OCI-LY3 (cell line): ENCODE measurements at regions not wholly inside any gene's neighbourhood (a gene's known extent, or its start where the extent isn't known, plus 50 kb on each side); places are given as distances from the start of the nearest gene placed in this dataset.

Experiments
- H2AFZ ChIP-seq: fragments of 200-600, 300-600 bp; shearing (Covaris generic); 2 replicates; pipeline ENCODE4 v1.6.0; 2014; ENCODE audit warnings: antibody characterized with exemption, low read depth, low read length
- H3K27ac ChIP-seq: fragments of 200-600, 300-600 bp; sonication (generic); 2 replicates; pipeline ENCODE4 v1.5.1; 2014; ENCODE audit warnings: mild to moderate bottlenecking, low read length, moderate library complexity, mixed read lengths
- H3K27me3 ChIP-seq: fragments of 200-600, 300-600 bp; sonication (generic); 2 replicates; pipeline ENCODE4 v1.6.1; 2014; ENCODE audit warnings: low read depth, low read length, mixed read lengths
- H3K36me3 ChIP-seq: fragments of 200-600, 300-600 bp; sonication (generic); replicated peaks from 2 replicates; pipeline ENCODE3; 2014; ENCODE audit warnings: low read depth, low read length, mixed read lengths
- H3K4me1 ChIP-seq: fragments of 300-600, 200-600 bp; sonication (generic); 2 replicates; pipeline ENCODE4 v1.6.1; 2014; ENCODE audit warnings: low read length, mixed read lengths
- H3K4me2 ChIP-seq: fragments of 200-600, 300-600 bp; sonication (generic); 2 replicates; pipeline ENCODE4 v1.6.1; 2014; ENCODE audit warnings: low read length, mixed read lengths
- H3K4me3 ChIP-seq: fragments of 300-600, 200-600 bp; sonication (generic); 2 replicates; pipeline ENCODE4 v1.5.1; 2014; ENCODE audit warnings: antibody characterized with exemption, mild to moderate bottlenecking, low read length, moderate library complexity
- H3K79me2 ChIP-seq: fragments of 300-600, 200-600 bp; shearing (Covaris generic); 2 replicates; pipeline ENCODE4 v1.6.1; 2014; ENCODE audit warnings: mild to moderate bottlenecking, low read length, mixed read lengths
- H3K9ac ChIP-seq: fragments of 300-600, 200-600 bp; shearing (Covaris generic); 2 replicates; pipeline ENCODE4 v1.6.0; 2014; ENCODE audit warnings: mild to moderate bottlenecking, low read length, moderate library complexity
- H3K9me3 ChIP-seq: fragments of 200-600, 300-600 bp; shearing (Covaris generic); 2 replicates; pipeline ENCODE4 v1.6.1; 2014; ENCODE audit warnings: low read length, mixed read lengths; ENCODE audit not compliant: insufficient read depth
- H4K20me1 ChIP-seq: fragments of 200-600, 300-600 bp; sonication (generic); 2 replicates; pipeline ENCODE4 v1.6.1; 2016; ENCODE audit warnings: low read length, mixed read lengths; ENCODE audit not compliant: insufficient read depth
- EZH2phosphoT487 ChIP-seq: fragments of 200-600 bp; shearing (Covaris generic); IDR thresholded peaks from 2 replicates; pipeline ENCODE4 v1.6.1; 2018; ENCODE audit warnings: antibody characterized with exemption, mixed run types, low read depth
- TF ChIP-seq, protein P1 (sequence below): fragments of 200-600, 300-600 bp; sonication (generic); IDR thresholded peaks from 2 replicates; pipeline ENCODE4 v1.5.1; 2014; ENCODE audit warnings: antibody characterized with exemption, low read length, low read depth

DNA sequence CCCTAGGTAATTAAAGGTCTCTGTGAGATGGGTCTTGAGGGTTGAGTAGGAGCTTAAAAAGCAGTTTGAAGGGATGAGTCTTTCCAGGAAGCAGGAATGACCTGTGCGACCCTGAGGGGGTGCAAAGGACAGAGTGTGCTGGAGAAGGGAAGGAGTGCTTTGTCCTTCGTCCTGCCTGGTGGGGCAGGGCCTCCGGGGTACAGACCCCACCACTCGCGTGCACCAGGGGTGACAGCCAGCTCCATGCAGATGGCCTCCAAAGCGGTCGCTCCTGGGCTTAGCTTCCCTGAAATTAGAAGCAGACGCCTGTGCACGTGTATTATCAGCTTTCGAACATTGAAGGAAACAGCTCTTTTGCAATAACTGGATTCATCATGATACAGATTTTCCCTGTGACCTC, 959.8 kb downstream of the BRD1 start:
- no peak for TF ChIP-seq EZH2phosphoT487
- Histone ChIP-seq H3K9ac (no peak overlapping the region), H3K4me3 (no peak overlapping the region), H3K4me2 (no peak overlapping the region), H3K36me3 (no peaks in the 10 kb centered on the region), H3K27ac (no peak overlapping the region), H3K9me3 (no peaks in the 10 kb centered on the region), H3K79me2 (no peaks in the 10 kb centered on the region), H4K20me1 (no peaks in the 10 kb centered on the region), H2AFZ (no peak overlapping the region), H3K4me1 (no peaks in the 10 kb centered on the region), H3K27me3 (no peaks in the 10 kb centered on the region)

DNA sequence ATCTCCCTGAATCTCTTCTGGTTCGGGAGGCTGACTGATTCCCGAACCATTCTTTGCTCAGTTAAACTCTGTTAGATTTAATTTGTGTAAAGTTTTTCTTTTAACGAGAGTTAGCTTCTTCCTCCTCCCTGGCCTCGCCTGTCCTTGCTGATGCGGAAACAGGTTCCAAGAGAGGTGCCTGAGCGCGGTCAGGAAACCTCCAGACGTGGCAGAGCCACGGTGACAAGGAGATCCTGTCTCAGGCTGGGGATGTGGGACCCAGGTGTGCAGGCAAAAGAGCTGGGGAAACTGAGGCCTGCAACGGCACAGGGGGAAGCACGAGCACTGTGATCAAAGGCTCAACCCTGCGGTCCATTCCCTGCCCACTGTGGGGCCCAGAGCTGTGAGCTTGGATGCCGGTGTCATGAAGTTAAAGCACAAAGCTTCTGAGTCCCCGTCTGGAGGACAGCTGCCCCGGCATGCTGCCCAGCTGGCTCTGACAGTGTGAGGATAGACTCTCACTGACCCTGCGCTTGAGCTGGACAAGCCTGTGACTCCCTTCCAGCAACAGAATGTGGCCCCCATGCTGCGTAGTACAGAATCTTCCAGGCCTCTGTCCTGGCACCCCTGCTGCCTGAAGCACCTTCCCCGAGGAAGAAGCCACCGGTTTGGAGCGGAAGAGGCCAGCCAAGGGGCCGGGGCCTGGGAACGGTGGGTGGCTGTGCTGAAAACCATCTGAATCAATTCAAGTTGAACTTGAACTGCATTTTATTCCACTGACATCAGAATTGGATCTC, 960.6 kb downstream of the BRD1 start:
- no peak for TF ChIP-seq EZH2phosphoT487
- TF ChIP-seq, protein P1, sequence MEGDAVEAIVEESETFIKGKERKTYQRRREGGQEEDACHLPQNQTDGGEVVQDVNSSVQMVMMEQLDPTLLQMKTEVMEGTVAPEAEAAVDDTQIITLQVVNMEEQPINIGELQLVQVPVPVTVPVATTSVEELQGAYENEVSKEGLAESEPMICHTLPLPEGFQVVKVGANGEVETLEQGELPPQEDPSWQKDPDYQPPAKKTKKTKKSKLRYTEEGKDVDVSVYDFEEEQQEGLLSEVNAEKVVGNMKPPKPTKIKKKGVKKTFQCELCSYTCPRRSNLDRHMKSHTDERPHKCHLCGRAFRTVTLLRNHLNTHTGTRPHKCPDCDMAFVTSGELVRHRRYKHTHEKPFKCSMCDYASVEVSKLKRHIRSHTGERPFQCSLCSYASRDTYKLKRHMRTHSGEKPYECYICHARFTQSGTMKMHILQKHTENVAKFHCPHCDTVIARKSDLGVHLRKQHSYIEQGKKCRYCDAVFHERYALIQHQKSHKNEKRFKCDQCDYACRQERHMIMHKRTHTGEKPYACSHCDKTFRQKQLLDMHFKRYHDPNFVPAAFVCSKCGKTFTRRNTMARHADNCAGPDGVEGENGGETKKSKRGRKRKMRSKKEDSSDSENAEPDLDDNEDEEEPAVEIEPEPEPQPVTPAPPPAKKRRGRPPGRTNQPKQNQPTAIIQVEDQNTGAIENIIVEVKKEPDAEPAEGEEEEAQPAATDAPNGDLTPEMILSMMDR: no peak
- no peak overlapping the region for H3K4me2 ChIP-seq
- no peak overlapping the region for H2AFZ ChIP-seq
- H3K79me2 ChIP-seq: no peaks in the 10 kb centered on the region
- no peaks in the 10 kb centered on the region for H3K9me3 ChIP-seq
- no peaks in the 10 kb centered on the region for H4K20me1 ChIP-seq
- no peak overlapping the region for H3K4me3 ChIP-seq
- no peaks in the 10 kb centered on the region for H3K4me1 ChIP-seq
- no peaks in the 10 kb centered on the region for H3K36me3 ChIP-seq
- H3K9ac ChIP-seq: no peak overlapping the region
- H3K27me3 ChIP-seq: no peaks in the 10 kb centered on the region
- no peak overlapping the region for H3K27ac ChIP-seq

DNA sequence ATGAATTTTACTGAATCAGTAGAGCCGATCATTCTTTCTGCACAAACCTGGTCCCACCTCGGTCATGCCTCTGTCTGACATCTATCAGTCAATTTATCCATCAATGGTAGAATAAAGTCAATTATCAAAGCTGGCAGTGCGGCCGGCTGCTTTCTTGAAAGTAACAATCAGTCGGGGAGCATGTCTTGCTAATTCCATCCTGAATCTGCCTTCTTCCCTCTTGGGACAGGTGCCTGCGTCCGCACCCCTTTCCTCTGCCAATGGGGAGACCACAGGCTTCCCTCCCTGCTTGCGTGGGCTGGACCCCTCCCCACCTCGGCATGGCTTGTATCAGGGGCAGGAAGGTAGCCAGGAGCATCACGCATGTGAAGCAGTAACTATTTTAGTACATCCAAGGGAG, 962.9 kb downstream of the BRD1 start:
- Histone ChIP-seq H3K4me3 (no peak overlapping the region), H3K4me2 (no peak overlapping the region), H3K79me2 (no peaks in the 10 kb centered on the region), H3K9me3 (no peaks in the 10 kb centered on the region), H3K9ac (no peak overlapping the region), H3K27me3 (no peaks in the 10 kb centered on the region), H4K20me1 (no peaks in the 10 kb centered on the region), H2AFZ (no peak overlapping the region), H3K36me3 (no peaks in the 10 kb centered on the region), H3K4me1 (no peaks in the 10 kb centered on the region), H3K27ac (no peak overlapping the region)
- TF ChIP-seq, protein P1: no peak
- no peak for TF ChIP-seq EZH2phosphoT487

DNA sequence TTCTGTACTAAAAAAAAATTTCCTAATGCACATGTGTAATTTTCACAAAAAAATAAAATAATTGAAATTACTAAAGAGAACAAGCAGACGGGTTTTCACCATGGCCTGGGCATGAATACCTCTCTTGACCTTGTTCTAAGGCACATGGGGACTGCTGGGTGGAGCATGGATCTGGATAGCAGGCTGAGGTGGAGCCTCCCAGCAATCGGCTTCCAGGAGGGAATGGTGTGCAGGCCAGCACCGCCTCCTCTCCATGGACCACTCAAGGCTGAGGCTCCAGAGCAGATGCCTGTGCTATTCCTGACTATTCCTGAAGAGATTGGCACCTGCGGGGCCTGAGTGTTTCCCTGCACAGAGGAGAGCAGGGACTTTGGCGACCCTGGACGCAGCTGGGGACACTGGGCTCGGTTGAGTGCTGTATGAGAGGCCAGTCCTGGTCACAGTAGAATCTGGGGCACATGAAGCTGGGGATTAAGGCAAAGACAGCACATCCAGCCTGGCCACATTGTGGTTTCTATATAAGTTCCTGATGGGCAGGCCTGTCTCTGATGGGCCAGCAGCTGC, 963.6 kb downstream of the BRD1 start:
- Histone ChIP-seq H3K36me3 (no peaks in the 10 kb centered on the region), H3K79me2 (no peaks in the 10 kb centered on the region), H3K27me3 (no peaks in the 10 kb centered on the region), H3K4me1 (no peaks in the 10 kb centered on the region), H3K4me2 (no peak overlapping the region), H3K27ac (no peak overlapping the region), H2AFZ (no peak overlapping the region), H3K4me3 (no peak overlapping the region), H3K9ac (no peak overlapping the region), H3K9me3 (no peaks in the 10 kb centered on the region), H4K20me1 (no peaks in the 10 kb centered on the region)
- no peak for TF ChIP-seq EZH2phosphoT487
- TF ChIP-seq, protein P1: no peak
